Hematopoietic multipotent progenitor cell treated with erythropoietin and hydrocortisone succinate and interleukin-3 and kit ligand, for 4 days (in vitro differentiated cells): ENCODE measurements at regions not wholly inside any gene's neighbourhood (a gene's known extent, or its start where the extent isn't known, plus 50 kb on each side); places are given as distances from the start of the nearest gene placed in this dataset.
"Not testable (repeated sequence)": the region's sequence is repeated elsewhere in the genome, so short reads cannot be mapped to it uniquely, and the experiment has no call there.

Source experiments
- DNase-seq: peaks from one replicate; pipeline ENCODE4 v3.0.0-alpha.2; 2015

GRCh38 chr11:134943544-134943943 is 531.5 kb upstream of the B3GAT1 start:
- no peak for DNase-seq

GRCh38 chr11:134942681-134943080 is 530.6 kb upstream of the B3GAT1 start:
- DNase-seq: no peak

- DNase-seq: not testable (repeated sequence)
Measured at GRCh38 chr11:134941936-134942600, 530.0 kb upstream of the B3GAT1 start.

GRCh38 chr11:134941326-134941725 is 529.3 kb upstream of the B3GAT1 start:
- DNase-seq: no peak

- DNase-seq: no peak
Measured at GRCh38 chr11:134940441-134941126, 528.5 kb upstream of the B3GAT1 start.

DNA sequence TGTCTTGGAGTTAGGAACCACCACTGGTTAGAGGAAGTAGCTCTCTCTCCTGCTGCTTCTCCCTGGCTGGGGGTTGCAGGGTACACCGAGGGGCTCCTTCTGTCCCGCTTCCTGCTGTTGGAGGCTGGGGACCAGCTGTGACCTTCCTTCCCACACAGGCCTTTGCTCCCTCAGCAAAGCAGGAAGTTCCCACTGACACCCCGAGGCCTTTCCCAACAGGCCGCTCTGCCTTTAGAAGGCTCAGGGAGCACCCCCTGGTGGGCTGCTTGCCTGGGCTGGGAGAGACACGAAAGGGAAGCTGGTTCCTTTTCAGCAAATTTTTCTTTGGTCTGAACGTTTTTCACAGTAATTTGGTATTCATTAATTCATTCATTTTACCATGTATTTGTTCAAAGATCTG is 527.9 kb upstream of the B3GAT1 start:
- peak; percentile 8 for DNase-seq

- DNase-seq: no peak
Measured at GRCh38 chr11:134939031-134939430, 527.0 kb upstream of the B3GAT1 start.

- no peak for DNase-seq
Measured at GRCh38 chr11:134938212-134938611, 526.2 kb upstream of the B3GAT1 start.

- DNase-seq: not testable (repeated sequence)
Measured at GRCh38 chr11:134937193-134937592, 525.2 kb upstream of the B3GAT1 start.

- no peak for DNase-seq
Measured at GRCh38 chr11:134932761-134933160, 520.7 kb upstream of the B3GAT1 start.

GRCh38 chr11:134925432-134925831 is 513.4 kb upstream of the B3GAT1 start:
- DNase-seq: no peak

GRCh38 chr11:134923441-134923840 is 511.4 kb upstream of the B3GAT1 start:
- DNase-seq: no peak

- DNase-seq: no peak
Measured at GRCh38 chr11:134921938-134922337, 509.9 kb upstream of the B3GAT1 start.

DNA sequence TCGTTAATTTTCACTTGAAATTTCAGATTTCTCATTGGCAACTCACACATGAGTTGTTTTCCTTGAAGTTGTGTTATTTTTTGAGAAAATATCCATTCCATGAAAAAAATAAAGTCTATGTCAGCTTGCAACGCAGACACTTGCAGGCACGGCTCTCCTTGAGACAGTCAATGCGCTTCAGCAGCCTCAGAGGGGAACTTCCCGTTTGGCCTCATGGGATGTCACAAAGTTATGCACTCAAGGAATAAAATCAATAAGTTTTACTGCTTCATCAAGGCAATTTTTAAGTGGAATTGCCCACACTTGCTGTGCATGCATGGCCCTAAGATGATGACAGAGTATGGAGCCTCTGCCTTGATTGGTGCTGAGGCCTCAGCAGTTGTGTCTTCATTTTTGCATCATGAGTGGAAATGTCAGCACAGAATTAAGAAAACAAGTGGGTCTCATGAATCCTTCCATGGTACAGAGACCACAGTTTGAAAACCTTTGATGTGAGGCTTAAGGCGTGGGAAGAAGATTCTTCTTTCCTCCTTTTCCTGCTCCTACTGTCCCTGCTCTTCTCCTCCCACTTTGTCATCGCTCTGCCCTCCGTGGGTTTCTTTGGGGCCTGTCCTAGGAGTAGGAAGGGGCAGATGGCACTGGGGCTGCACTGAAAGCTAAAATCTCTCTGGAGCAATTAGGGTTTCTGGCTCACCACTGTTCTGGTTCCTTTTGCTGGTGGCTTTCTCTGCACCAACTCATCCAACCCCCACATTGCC is 509.0 kb upstream of the B3GAT1 start:
- DNase-seq: no peak

- no peak for DNase-seq
Measured at GRCh38 chr11:134916421-134917213, 504.6 kb upstream of the B3GAT1 start.

GRCh38 chr11:134915881-134916280 is 503.8 kb upstream of the B3GAT1 start:
- no peak for DNase-seq

GRCh38 chr11:134915212-134915611 is 503.2 kb upstream of the B3GAT1 start:
- DNase-seq: no peak

DNA sequence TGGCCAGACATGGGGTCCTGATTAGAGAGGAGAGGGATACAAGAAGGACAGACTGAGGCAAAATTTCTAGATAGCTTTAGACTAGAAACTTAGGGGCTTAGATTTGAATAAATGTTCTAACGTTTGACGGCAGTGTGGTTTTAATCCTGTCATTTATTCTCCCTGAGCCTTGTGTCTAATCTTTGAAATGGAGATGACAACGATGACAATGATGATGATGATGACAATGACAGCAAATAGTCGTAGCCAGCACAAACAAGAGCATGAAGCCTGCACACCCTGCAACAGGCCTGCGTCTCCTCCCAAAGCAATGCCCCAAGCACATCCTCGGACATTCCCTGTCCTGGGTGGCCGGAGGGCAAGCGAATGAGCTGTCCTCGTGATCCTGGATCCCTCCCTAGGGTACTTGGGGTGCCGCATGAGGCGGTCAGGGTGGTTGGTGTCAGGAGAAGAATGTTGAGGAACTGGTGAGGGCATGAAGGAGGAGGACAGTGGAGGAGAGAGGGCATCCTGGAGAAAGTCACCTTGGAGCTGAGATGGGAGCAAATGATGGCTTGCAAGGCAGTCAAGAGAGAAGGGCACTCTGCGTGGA is 502.1 kb upstream of the B3GAT1 start:
- DNase-seq: no peak

GRCh38 chr11:134913391-134913790 is 501.3 kb upstream of the B3GAT1 start:
- no peak for DNase-seq

DNA sequence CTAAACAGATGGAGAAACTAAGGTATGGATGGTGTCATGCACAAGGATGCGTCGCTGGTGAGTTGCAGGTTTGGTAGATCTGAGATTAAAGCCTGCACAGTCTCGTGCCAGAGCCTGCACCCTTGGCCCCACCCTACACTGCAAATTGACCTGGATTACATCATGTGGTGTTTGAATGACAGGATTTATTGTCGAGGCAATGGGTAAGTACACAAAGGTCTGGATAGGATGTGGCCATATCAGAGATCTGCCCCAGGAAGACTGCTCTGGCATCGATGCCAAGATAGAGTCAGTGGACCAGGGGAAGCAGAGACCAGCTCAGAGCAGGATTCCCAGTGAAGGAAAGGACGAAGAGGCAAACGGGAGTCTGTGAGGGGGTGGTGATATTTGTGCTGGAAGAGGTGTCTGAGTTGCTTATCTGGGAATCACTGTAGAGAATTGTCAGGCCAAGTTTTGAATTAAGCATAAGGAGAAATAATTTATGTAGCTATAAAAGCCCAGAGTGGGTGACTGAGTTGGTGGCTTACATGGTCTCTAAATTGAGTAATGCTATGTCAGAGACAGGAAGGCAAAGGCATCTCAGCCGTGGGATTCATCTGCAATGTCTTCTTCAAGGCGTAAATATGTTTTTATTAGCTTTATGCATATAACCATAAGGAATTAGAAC is 499.6 kb upstream of the B3GAT1 start:
- DNase-seq: no peak

DNA sequence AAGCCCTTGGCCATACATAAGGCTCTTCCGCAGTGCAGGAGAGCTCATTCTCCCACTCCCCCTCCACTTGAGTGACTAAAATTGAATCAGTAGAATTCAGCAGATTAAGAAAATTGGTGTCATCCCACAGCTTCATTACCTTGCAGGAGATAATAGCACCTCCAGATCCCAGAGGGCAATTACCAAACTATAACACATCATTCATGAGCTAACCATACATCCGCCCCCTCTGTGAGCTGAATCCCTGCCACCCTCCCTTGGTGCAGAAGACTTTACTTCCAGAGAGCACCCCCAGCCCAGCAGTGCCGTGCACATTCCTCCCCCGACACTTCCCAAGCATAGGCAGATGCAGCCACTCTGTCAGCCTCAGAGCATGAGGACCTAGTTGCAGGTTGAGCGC is 496.5 kb upstream of the B3GAT1 start:
- DNase-seq: no peak

GRCh38 chr11:134907636-134908035 is 495.6 kb upstream of the B3GAT1 start:
- DNase-seq: no peak
